Uterus (tissue), 3 donors: ENCODE measurements at regions not wholly inside any gene's neighbourhood (a gene's known extent, or its start where the extent isn't known, plus 50 kb on each side); places are given as distances from the start of the nearest gene placed in this dataset.

ENCODE experiments used
- DNase-seq, 2 donors: peaks; one replicate each; pipeline ENCODE4 v3.0.0-alpha.2; 2019 to 2020
- H3K27ac ChIP-seq, 2 donors: fragments of 200-600 bp; sonication (generic); 1 replicate in 1 of 2; 2 replicates in 1 of 2; pipeline ENCODE4 v1.5.1; 2016 to 2018
- H3K27me3 ChIP-seq, 2 donors: fragments of 200-600 bp; sonication (generic); one replicate each; pipeline ENCODE4 v1.5.1; 2018 to 2019; ENCODE audit warnings: control low read depth in 1 of 2
- H3K36me3 ChIP-seq, 2 donors: fragments of 200-600 bp; sonication (generic); one replicate each; pipeline ENCODE4 v1.5.1; 2019; ENCODE audit warnings: control low read depth in 1 of 2
- H3K4me1 ChIP-seq, 2 donors: fragments of 200-600 bp; sonication (generic); one replicate each; pipeline ENCODE4 v1.5.1; 2018 to 2019; ENCODE audit warnings: control low read depth in 1 of 2
- H3K4me3 ChIP-seq, 2 donors: fragments of 200-600 bp; sonication (generic); 1 replicate in 1 of 2; 2 replicates in 1 of 2; pipeline ENCODE4 v1.5.1; 2018 to 2019; ENCODE audit warnings: mild to moderate bottlenecking in 1 of 2
- H3K9me3 ChIP-seq, 2 donors: fragments of 200-600 bp; sonication (generic); one replicate each; pipeline ENCODE4 v1.5.1; 2019; ENCODE audit warnings: control low read depth in 1 of 2
- POLR2A ChIP-seq, 2 donors: fragments of 450-650 bp; IDR thresholded peaks; one replicate each; pipeline ENCODE4 v1.6.1; 2016; ENCODE audit warnings: antibody characterized with exemption in 2 of 2, mild to moderate bottlenecking in 1 of 2, moderate library complexity in 1 of 2
- intact Hi-C: fragments of 100-400 bp; cut with DNase I; formaldehyde crosslinking; loops from one replicate; pipeline ENCODE4 v1.15.1; 2023; ENCODE audit warnings: low total_unique reads
- TF ChIP-seq, protein P1 (sequence below), 4 experiments: fragments of 200-600 bp in 2 of 4; fragments of 450-650 bp in 2 of 4; sonication (generic) in 2 of 4; IDR thresholded peaks; one replicate each; pipeline ENCODE4 v1.5.1; 2016 to 2019; ENCODE audit warnings: antibody characterized with exemption in 4 of 4, mild to moderate bottlenecking in 2 of 4, moderate library complexity in 1 of 4
- donor health status: DM: yes; HTN: yes; CAD: no.

- no peak overlapping the region for H3K27ac ChIP-seq
Observed at GRCh38 chr3:64464955-64465354, 222.8 kb downstream of the ADAMTS9 start.

GRCh38 chr3:64463981-64464380 is 223.8 kb downstream of the ADAMTS9 start:
- H3K4me3 ChIP-seq: no peak overlapping the region
- DNase-seq: no peak
- no peaks in the 10 kb centered on the region for H3K36me3 ChIP-seq
- no peak for TF ChIP-seq POLR2A (IDR thresholded peaks at IDR 0.05)
- TF ChIP-seq, protein P1, sequence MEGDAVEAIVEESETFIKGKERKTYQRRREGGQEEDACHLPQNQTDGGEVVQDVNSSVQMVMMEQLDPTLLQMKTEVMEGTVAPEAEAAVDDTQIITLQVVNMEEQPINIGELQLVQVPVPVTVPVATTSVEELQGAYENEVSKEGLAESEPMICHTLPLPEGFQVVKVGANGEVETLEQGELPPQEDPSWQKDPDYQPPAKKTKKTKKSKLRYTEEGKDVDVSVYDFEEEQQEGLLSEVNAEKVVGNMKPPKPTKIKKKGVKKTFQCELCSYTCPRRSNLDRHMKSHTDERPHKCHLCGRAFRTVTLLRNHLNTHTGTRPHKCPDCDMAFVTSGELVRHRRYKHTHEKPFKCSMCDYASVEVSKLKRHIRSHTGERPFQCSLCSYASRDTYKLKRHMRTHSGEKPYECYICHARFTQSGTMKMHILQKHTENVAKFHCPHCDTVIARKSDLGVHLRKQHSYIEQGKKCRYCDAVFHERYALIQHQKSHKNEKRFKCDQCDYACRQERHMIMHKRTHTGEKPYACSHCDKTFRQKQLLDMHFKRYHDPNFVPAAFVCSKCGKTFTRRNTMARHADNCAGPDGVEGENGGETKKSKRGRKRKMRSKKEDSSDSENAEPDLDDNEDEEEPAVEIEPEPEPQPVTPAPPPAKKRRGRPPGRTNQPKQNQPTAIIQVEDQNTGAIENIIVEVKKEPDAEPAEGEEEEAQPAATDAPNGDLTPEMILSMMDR (IDR thresholded peaks at IDR 0.05): no peak
- H3K9me3 ChIP-seq: no peaks in the 10 kb centered on the region
- H3K4me1 ChIP-seq: no peaks in the 10 kb centered on the region
- H3K27me3 ChIP-seq: no peaks in the 10 kb centered on the region
- H3K27ac ChIP-seq: no peak overlapping the region
- intact Hi-C loops: no loop called here

More at GRCh38 chr3:64464955-64465354, 222.8 kb downstream of the ADAMTS9 start:
- Histone ChIP-seq H3K27me3 (no peaks in the 10 kb centered on the region), H3K36me3 (no peaks in the 10 kb centered on the region), H3K4me1 (no peaks in the 10 kb centered on the region), H3K9me3 (no peaks in the 10 kb centered on the region), H3K4me3 (no peak overlapping the region)
- TF ChIP-seq, protein P1 (IDR thresholded peaks at IDR 0.05): no peak
- no peak for TF ChIP-seq POLR2A (IDR thresholded peaks at IDR 0.05)
- intact Hi-C loops: no loop called here
- DNase-seq: no peak

GRCh38 chr3:64462203-64462602 is 225.6 kb downstream of the ADAMTS9 start:
- intact Hi-C loops: no loop called here
- TF ChIP-seq POLR2A (IDR thresholded peaks at IDR 0.05): no peak
- TF ChIP-seq, protein P1 (IDR thresholded peaks at IDR 0.05): no peak
- H3K9me3 ChIP-seq: no peaks in the 10 kb centered on the region
- no peaks in the 10 kb centered on the region for H3K4me1 ChIP-seq
- no peaks in the 10 kb centered on the region for H3K36me3 ChIP-seq
- no peak overlapping the region for H3K4me3 ChIP-seq
- no peak for DNase-seq
- H3K27me3 ChIP-seq: no peaks in the 10 kb centered on the region
- H3K27ac ChIP-seq: no peak overlapping the region

DNA sequence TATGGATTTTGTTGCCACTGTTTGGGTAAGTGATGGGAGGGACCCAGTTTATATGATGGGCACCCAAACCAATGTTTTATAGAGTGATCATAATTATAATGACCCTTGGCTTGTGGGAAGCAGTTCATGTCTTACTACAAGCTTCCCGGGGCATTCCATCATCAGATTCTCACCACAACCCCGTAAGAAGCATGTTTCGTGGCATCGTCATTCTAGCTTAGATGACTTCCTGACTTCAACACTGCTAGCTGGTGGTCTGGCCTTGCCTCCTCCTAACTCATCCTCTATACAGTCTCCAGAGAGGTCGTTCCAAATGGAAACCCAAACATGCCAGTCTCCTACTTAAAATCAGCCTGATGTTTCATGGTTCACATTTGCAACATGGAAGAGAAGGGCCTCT is 226.9 kb downstream of the ADAMTS9 start:
- no peak for TF ChIP-seq POLR2A (IDR thresholded peaks at IDR 0.05)
- TF ChIP-seq, protein P1 (IDR thresholded peaks at IDR 0.05): no peak

DNA sequence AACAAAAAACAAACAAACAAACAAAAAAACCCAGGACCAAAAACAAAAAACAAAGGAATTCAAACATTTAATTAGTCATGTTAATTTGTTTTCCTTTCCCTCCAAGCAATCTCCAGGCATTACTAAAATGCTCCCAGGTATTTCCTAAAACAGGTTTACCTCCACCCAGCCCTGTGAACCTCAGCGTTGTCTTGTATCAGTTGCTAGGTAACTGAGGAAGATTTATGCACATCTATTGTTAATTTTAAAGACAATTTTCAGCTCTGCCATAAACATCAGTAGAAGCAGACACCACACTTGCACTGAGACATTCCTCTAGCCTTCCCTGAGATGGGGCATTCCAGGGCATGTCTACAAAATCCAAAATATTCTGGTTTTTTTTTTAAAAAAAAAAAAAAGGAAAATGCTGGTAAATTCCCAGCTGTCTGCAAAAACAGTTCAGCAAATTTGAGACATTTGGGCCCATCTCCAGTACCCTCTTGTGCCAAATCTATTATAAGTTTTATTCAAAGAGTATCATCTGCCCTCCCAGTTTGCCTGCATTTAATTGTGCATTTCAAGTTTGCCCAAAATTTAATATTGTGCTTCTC is 227.6 kb downstream of the ADAMTS9 start:
- Histone ChIP-seq H3K4me3 (no peak overlapping the region), H3K36me3 (no peaks in the 10 kb centered on the region), H3K27me3 (no peaks in the 10 kb centered on the region), H3K4me1 (no peaks in the 10 kb centered on the region), H3K9me3 (no peaks in the 10 kb centered on the region), H3K27ac (no peak overlapping the region)
- TF ChIP-seq POLR2A (IDR thresholded peaks at IDR 0.05): no peak
- TF ChIP-seq, protein P1 (IDR thresholded peaks at IDR 0.05): no peak
- intact Hi-C loops: no loop called here
- DNase-seq: no peak

More for the DNA sequence above, 226.9 kb downstream of the ADAMTS9 start:
- no peaks in the 10 kb centered on the region for H3K36me3 ChIP-seq
- intact Hi-C loops: no loop called here
- no peak for DNase-seq
- H3K4me1 ChIP-seq: no peaks in the 10 kb centered on the region
- no peaks in the 10 kb centered on the region for H3K9me3 ChIP-seq
- H3K27me3 ChIP-seq: no peaks in the 10 kb centered on the region
- no peak overlapping the region for H3K4me3 ChIP-seq
- H3K27ac ChIP-seq: no peak overlapping the region
